ENCODE measurements at regions not wholly inside any gene's neighbourhood (a gene's known extent, or its start where the extent isn't known, plus 50 kb on each side); places are given as distances from the start of the nearest gene placed in this dataset.

- H3K27ac Mint-ChIP-seq: no peak overlapping the region
- H3K27me3 Mint-ChIP-seq: no peaks in the 10 kb centered on the region
- H3K36me3 Mint-ChIP-seq (ENCODE audit: low read depth): no peaks in the 10 kb centered on the region
- peaks cover under 1% of the 10 kb centered on the region for H3K4me1 Mint-ChIP-seq
- H3K9me3 Mint-ChIP-seq: no peaks in the 10 kb centered on the region
- H3K4me3 Mint-ChIP-seq: no peak overlapping the region
- ATAC-seq (replicated peaks): no peak
Observed at GRCh38 chr13:40394304-40394985, 272.0 kb downstream of the FOXO1 start.

GRCh38 chr13:40398065-40398464 is 268.4 kb downstream of the FOXO1 start:
- Mint-ChIP-seq H3K9me3 (no peaks in the 10 kb centered on the region), H3K27me3 (no peaks in the 10 kb centered on the region), H3K4me1 (peaks cover 7% of the 10 kb centered on the region), H3K4me3 (no peak overlapping the region), H3K27ac (no peak overlapping the region), H3K36me3 (ENCODE audit: low read depth) (no peaks in the 10 kb centered on the region)
- ATAC-seq (replicated peaks): no peak

- Mint-ChIP-seq H3K27ac (no peak overlapping the region), H3K4me3 (no peak overlapping the region), H3K27me3 (no peaks in the 10 kb centered on the region), H3K4me1 (peaks cover 7% of the 10 kb centered on the region), H3K36me3 (ENCODE audit: low read depth) (no peaks in the 10 kb centered on the region), H3K9me3 (no peaks in the 10 kb centered on the region)
- ATAC-seq (replicated peaks): no peak
Observed at GRCh38 chr13:40399756-40400155, 266.7 kb downstream of the FOXO1 start.

- Mint-ChIP-seq H3K4me1 (peaks cover 7% of the 10 kb centered on the region), H3K4me3 (no peak overlapping the region), H3K27ac (no peak overlapping the region), H3K36me3 (ENCODE audit: low read depth) (no peaks in the 10 kb centered on the region), H3K9me3 (peaks cover 5% of the 10 kb centered on the region), H3K27me3 (no peaks in the 10 kb centered on the region)
- ATAC-seq (replicated peaks): peak; percentile 77
Observed at GRCh38 chr13:40401911-40402776, 264.3 kb downstream of the FOXO1 start.

- H3K9me3 Mint-ChIP-seq: peaks cover 5% of the 10 kb centered on the region
- H3K4me3 Mint-ChIP-seq: no peak overlapping the region
Observed at GRCh38 chr13:40402931-40403431, 263.5 kb downstream of the FOXO1 start.

GRCh38 chr13:40403509-40404241 is 262.8 kb downstream of the FOXO1 start:
- ATAC-seq (replicated peaks): no peak
- H3K27me3 Mint-ChIP-seq: no peaks in the 10 kb centered on the region
- peaks cover 5% of the 10 kb centered on the region for H3K9me3 Mint-ChIP-seq
- H3K4me3 Mint-ChIP-seq: no peak overlapping the region
- H3K36me3 Mint-ChIP-seq (ENCODE audit: low read depth): no peaks in the 10 kb centered on the region
- H3K4me1 Mint-ChIP-seq: peaks cover 7% of the 10 kb centered on the region
- no peak overlapping the region for H3K27ac Mint-ChIP-seq

More at GRCh38 chr13:40402931-40403431, 263.5 kb downstream of the FOXO1 start:
- Mint-ChIP-seq H3K4me1 (peaks cover 7% of the 10 kb centered on the region), H3K36me3 (ENCODE audit: low read depth) (no peaks in the 10 kb centered on the region), H3K27ac (no peak overlapping the region), H3K27me3 (no peaks in the 10 kb centered on the region)
- ATAC-seq (replicated peaks): no peak

GRCh38 chr13:40404407-40404806 is 262.0 kb downstream of the FOXO1 start:
- H3K27me3 Mint-ChIP-seq: no peaks in the 10 kb centered on the region
- H3K4me3 Mint-ChIP-seq: no peak overlapping the region
- H3K36me3 Mint-ChIP-seq (ENCODE audit: low read depth): no peaks in the 10 kb centered on the region
- H3K4me1 Mint-ChIP-seq: peaks cover 7% of the 10 kb centered on the region
- peaks cover 5% of the 10 kb centered on the region for H3K9me3 Mint-ChIP-seq
- no peak overlapping the region for H3K27ac Mint-ChIP-seq
- no peak for ATAC-seq (replicated peaks)

GRCh38 chr13:40404967-40405716 is 261.3 kb downstream of the FOXO1 start:
- H3K9me3 Mint-ChIP-seq: peaks cover 5% of the 10 kb centered on the region
- H3K27me3 Mint-ChIP-seq: no peaks in the 10 kb centered on the region
- H3K36me3 Mint-ChIP-seq (ENCODE audit: low read depth): no peaks in the 10 kb centered on the region
- H3K4me1 Mint-ChIP-seq: peaks cover 7% of the 10 kb centered on the region
- no peak overlapping the region for H3K27ac Mint-ChIP-seq
- H3K4me3 Mint-ChIP-seq: no peak overlapping the region
- no peak for ATAC-seq (replicated peaks)

GRCh38 chr13:40406405-40407120 is 259.9 kb downstream of the FOXO1 start:
- Mint-ChIP-seq H3K27me3 (no peaks in the 10 kb centered on the region), H3K4me1 (peaks cover 7% of the 10 kb centered on the region), H3K9me3 (peaks cover 9% of the 10 kb centered on the region), H3K36me3 (ENCODE audit: low read depth) (no peaks in the 10 kb centered on the region), H3K27ac (no peak overlapping the region), H3K4me3 (no peak overlapping the region)
- ATAC-seq (replicated peaks): no peak

- Mint-ChIP-seq H3K4me3 (no peak overlapping the region), H3K36me3 (ENCODE audit: low read depth) (no peaks in the 10 kb centered on the region), H3K4me1 (peaks cover 5% of the 10 kb centered on the region), H3K27me3 (no peaks in the 10 kb centered on the region), H3K27ac (no peak overlapping the region), H3K9me3 (peaks cover 9% of the 10 kb centered on the region)
- no peak for ATAC-seq (replicated peaks)
Observed at GRCh38 chr13:40407567-40407966, 258.9 kb downstream of the FOXO1 start.

GRCh38 chr13:40408602-40409001 is 257.8 kb downstream of the FOXO1 start:
- Mint-ChIP-seq H3K4me3 (no peak overlapping the region), H3K9me3 (peaks cover 9% of the 10 kb centered on the region), H3K27ac (no peak overlapping the region), H3K36me3 (ENCODE audit: low read depth) (no peaks in the 10 kb centered on the region), H3K27me3 (no peaks in the 10 kb centered on the region), H3K4me1 (no peaks in the 10 kb centered on the region)
- ATAC-seq (replicated peaks): no peak

- Mint-ChIP-seq H3K36me3 (ENCODE audit: low read depth) (no peaks in the 10 kb centered on the region), H3K9me3 (peaks cover 9% of the 10 kb centered on the region), H3K27me3 (no peaks in the 10 kb centered on the region), H3K4me1 (no peaks in the 10 kb centered on the region), H3K27ac (no peak overlapping the region), H3K4me3 (no peak overlapping the region)
- ATAC-seq (replicated peaks): no peak
Observed at GRCh38 chr13:40409278-40409677, 257.2 kb downstream of the FOXO1 start.

GRCh38 chr13:40410315-40410714 is 256.1 kb downstream of the FOXO1 start:
- no peak overlapping the region for H3K4me3 Mint-ChIP-seq
- ATAC-seq (replicated peaks): no peak

More at GRCh38 chr13:40410315-40410714, 256.1 kb downstream of the FOXO1 start:
- H3K4me1 Mint-ChIP-seq: no peaks in the 10 kb centered on the region
- no peak overlapping the region for H3K27ac Mint-ChIP-seq
- no peaks in the 10 kb centered on the region for H3K27me3 Mint-ChIP-seq
- no peaks in the 10 kb centered on the region for H3K36me3 Mint-ChIP-seq (ENCODE audit: low read depth)
- H3K9me3 Mint-ChIP-seq: peaks cover 5% of the 10 kb centered on the region
